GM10248 (cell line): ENCODE measurements at regions not wholly inside any gene's neighbourhood (a gene's known extent, or its start where the extent isn't known, plus 50 kb on each side); places are given as distances from the start of the nearest gene placed in this dataset.
"Not testable (repeated sequence)": the region's sequence is repeated elsewhere in the genome, so short reads cannot be mapped to it uniquely, and the experiment has no call there.

Source experiments
- CTCF ChIA-PET: fragments of 300-600 bp; sonication (Branson Sonifier 250); formaldehyde crosslinking; extraction: SDS; loops from one replicate; lab custom pipeline; 2021; ENCODE audit warnings: antibody characterized with exemption; lab: Yijun Ruan, JAX
- POLR2A ChIA-PET: fragments of 350-650 bp; sonication (Branson Sonifier 250); formaldehyde crosslinking; extraction: SDS; loops from one replicate; lab custom pipeline; 2020; ENCODE audit warnings: antibody characterized with exemption; lab: Yijun Ruan, JAX
- DNase-seq: peaks from one replicate; pipeline ENCODE4 v3.0.0; 2012; ENCODE audit errors: extremely low spot score
- TF ChIP-seq, protein P1 (sequence below): IDR thresholded peaks from 2 replicates; pipeline ENCODE4 v1.5.1; 2012; ENCODE audit warnings: mild to moderate bottlenecking, low read depth; ENCODE audit errors: extremely low read depth, missing control alignments, control extremely low read depth

DNA sequence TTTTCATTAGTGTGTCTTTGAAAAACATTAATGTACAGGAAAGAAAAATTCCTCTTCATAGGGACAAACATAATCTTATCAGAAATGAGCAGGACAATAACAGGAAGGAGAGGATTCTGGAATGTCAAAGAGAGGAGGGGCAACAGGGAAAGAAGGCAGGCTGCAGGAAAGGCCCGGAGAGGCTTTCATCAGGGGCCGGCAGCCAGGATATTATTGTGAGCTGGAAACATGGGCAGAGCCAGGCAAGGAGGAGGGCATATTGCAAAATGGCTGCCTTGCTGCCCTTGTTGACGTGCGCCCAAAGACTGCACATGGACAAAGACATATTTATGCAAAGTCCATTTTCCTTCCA lies 433.7 kb downstream of the ETS1 start:
- CTCF ChIA-PET = interaction anchor here (1.0 kb wide), 1 partner anchor 25 kb away, joined by 3 read pairs; no protein-coding TSS in a partner anchor

DNA sequence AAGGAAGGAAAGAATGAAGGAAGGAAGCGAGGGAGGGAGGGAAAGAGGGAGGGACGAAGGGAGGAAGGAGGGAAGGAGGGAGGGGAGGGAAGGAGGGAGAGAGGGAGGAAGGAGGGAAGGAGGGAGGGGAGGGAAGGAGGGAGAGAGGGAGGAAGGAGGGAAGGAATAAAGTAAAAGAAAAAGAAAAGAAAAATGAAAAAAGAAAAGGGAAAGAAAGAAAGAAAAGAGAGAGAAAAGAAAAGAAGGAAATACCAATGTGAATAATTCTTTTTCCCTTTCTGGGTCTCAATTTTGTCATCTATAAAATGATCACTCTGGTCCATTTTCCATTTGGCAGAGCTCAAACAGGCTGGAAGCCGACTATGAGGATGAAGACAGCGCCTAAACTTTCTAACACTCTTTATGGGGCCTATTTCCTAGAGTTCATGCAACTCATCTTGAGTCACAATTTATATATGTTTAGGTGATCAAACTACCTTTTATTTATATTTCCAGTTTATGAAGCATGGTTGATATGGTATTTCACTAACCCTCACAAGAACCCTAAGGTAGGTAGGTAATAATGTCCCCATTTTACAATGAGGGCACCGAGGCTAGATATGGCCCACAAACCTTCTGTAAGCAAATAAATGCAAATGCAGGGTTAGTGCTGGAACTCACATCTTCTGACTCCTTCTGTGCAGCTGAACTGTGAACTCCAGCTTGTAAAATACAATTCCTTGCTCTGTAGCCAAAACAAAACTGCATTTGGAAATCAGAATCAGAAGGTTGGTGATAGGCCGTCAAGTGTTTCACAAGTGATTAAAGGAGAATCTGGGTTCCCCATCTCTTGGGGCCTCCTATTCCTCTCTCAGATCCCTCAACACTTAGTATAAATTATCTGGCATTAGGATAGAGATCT lies 434.3 kb downstream of the ETS1 start:
- ChIA-PET CTCF (no interaction called here), POLR2A (no interaction called here)
- no peak for DNase-seq
- TF ChIP-seq, protein P1, sequence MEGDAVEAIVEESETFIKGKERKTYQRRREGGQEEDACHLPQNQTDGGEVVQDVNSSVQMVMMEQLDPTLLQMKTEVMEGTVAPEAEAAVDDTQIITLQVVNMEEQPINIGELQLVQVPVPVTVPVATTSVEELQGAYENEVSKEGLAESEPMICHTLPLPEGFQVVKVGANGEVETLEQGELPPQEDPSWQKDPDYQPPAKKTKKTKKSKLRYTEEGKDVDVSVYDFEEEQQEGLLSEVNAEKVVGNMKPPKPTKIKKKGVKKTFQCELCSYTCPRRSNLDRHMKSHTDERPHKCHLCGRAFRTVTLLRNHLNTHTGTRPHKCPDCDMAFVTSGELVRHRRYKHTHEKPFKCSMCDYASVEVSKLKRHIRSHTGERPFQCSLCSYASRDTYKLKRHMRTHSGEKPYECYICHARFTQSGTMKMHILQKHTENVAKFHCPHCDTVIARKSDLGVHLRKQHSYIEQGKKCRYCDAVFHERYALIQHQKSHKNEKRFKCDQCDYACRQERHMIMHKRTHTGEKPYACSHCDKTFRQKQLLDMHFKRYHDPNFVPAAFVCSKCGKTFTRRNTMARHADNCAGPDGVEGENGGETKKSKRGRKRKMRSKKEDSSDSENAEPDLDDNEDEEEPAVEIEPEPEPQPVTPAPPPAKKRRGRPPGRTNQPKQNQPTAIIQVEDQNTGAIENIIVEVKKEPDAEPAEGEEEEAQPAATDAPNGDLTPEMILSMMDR = no peak

More for the DNA sequence above, 433.7 kb downstream of the ETS1 start:
- POLR2A ChIA-PET = no interaction called here
- DNase-seq = no peak
- TF ChIP-seq, protein P1 = no peak

DNA sequence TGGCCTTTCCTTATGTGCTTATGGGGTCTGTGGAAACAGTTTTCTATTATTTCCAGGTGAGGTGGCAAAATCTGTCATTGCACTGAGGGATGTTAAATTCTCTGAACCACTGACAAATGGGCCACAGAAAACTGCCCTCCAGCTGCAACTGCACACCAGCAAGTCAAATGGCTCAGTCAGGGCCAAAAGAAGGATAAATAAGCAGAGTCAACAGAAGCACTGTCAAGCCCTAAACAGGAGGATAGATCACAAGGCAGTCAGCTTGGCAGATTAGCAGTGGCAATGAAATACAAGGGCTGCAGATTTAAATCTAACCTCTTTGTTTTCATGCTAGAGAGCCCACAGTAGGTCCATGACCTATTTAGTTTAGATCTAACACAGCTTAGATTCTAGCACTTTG lies 435.6 kb downstream of the ETS1 start:
- TF ChIP-seq, protein P1 = no peak
- ChIA-PET POLR2A (interaction anchor here (0.6 kb wide), 1 partner anchor 700 kb away, joined by 3 read pairs; no protein-coding TSS in a partner anchor), CTCF (interaction anchor here (0.9 to 1.8 kb wide), 4 partner anchors 120 to 689 kb away, joined by 3 to 9 read pairs (median 4); no protein-coding TSS in a partner anchor)
- DNase-seq = no peak

DNA sequence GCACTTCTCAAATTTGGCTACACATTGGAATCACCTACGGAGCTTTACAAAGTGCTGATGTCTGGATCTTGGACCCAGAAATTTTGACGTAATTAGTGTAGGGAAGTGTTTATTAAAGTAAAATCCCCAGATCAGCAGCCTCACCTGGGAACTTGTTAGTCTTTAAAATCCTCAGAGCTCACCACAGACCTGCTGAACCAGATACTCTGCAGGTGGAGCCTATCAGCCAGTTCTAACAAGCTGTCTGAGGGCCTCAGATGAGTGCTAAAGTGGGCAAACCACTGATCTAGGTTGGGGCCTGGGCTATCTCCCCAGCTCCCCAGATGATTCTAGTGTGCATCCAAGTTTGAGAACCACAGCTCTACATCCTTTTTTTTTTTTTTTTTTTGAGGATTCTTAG lies 436.0 kb downstream of the ETS1 start:
- TF ChIP-seq, protein P1 = no peak
- no peak for DNase-seq
- ChIA-PET POLR2A (interaction anchor here (0.6 kb wide), 1 partner anchor 700 kb away, joined by 3 read pairs; no protein-coding TSS in a partner anchor), CTCF (interaction anchor here (0.9 to 1.8 kb wide), 4 partner anchors 119 to 690 kb away, joined by 3 to 9 read pairs (median 4); no protein-coding TSS in a partner anchor)

DNA sequence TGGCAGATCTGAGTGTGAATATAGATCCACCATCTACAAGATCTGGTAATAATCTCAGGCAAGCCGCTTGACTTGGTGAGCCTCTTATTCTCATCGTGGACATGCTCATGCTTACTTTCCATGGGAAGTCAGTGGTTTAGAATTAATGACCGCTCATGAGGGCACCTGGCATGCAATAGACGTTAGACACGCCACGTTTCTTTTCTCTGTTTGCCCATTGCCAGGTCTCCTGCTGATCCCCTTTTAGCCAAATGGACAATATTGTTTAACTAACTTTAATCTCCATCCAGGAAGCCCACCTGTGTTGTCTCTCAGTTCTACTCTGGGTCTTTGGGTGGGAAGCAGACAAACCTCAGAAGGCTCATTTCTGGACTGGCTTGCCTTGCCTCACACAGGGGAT lies 439.1 kb downstream of the ETS1 start:
- TF ChIP-seq, protein P1 = no peak
- ChIA-PET CTCF (interaction anchor here (3.9 kb wide), 1 partner anchor 9 kb away, joined by 31 read pairs; no protein-coding TSS in a partner anchor), POLR2A (no interaction called here)

DNA sequence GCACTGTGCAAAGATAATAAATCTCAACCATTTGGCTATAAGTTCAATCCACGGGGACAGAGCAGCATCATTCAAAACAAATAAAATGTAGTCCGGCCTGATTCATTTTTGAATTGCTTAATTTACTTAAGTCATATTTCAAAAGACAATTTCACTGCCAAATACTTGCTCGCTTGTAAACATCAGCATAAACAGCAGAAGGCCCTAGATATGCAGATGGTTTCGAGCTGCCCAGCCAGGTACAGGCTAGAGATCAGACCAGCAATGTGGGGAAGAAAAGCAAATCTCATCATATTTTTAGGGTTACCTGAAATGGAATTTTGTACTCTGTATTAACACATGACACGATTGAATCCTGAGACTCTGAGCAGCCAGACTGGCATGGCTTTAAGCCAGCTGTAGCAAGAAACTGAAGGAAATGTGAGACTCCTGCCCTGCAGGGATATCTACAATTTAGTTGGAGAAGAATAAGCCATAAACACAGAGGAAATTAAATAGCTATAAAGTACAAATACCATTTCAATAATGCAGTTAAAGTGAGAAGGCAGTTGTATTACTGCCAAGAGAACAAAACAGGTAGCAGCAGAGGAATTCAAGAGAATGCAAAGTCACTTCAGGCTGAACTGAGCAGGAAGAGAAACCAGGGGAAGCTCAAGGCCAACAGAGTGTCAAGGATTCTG lies 440.3 kb downstream of the ETS1 start:
- DNase-seq = no peak
- ChIA-PET CTCF (interaction anchor here (3.9 kb wide), 1 partner anchor 11 kb away, joined by 31 read pairs; no protein-coding TSS in a partner anchor), POLR2A (no interaction called here)
- TF ChIP-seq, protein P1 = no peak

More for the DNA sequence above, 439.1 kb downstream of the ETS1 start:
- no peak for DNase-seq

DNA sequence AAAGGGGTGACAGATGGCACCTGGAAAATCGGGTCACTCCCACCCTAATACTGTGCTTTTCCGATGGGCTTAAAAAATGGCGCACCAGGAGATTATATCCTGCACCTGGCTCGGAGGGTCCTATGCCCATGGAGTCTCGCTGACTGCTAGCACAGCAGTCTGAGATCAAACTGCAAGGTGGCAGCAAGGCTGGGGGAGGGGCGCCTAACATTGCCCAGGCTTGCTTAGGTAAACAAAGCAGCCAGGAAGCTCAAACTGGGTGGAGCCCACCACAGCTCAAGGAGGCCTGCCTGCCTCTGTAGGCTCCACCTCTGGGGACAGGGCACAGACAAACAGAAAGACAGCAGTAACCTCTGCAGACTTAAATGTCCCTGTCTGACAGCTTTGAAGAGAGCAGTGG lies 447.1 kb downstream of the ETS1 start:
- CTCF ChIA-PET, DNase-seq, POLR2A ChIA-PET: not testable (repeated sequence)
